ENCODE measurements at regions not wholly inside any gene's neighbourhood (a gene's known extent, or its start where the extent isn't known, plus 50 kb on each side); places are given as distances from the start of the nearest gene placed in this dataset.
"Not testable (repeated sequence)": the region's sequence is repeated elsewhere in the genome, so short reads cannot be mapped to it uniquely, and the experiment has no call there.

DNA sequence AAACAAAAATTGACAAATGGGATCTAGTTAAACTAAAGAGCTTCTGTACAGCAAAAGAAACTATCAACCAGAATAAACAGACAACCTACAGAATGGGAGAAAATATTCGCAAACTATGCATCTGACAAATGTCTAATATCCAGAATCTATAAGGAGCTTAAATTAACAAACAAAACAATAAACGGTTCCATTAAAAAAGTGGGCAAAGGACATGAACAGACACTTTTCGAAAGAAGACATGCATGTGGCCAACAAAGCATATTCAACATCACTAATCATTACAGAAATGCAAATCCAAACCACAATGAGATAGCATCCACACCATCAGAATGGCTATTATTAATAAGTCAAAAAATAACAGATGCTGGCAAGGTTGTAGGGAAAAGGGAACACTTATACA is 50.5 kb upstream of the MED13L start:
- DNase-seq, result not testable (repeated sequence)

DNA sequence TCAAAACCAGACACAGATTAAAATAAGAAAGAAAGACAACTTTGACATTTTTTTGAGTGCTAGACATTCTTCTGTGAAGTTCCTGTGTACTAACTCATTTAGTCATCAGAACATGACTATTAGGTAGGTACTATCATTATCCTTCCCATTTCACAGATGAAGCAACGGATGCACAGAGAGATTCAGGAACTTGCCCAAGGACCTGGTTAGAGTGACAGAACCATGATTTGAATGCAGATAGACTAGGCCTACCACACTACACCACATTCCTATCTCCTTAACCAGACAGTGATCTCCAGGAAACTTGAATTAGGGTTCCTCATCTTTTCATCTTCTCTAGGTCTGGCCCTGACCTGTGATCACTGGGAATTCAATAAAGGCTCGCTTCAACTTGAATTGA is 54.4 kb upstream of the MED13L start:
- no peak for DNase-seq

DNA sequence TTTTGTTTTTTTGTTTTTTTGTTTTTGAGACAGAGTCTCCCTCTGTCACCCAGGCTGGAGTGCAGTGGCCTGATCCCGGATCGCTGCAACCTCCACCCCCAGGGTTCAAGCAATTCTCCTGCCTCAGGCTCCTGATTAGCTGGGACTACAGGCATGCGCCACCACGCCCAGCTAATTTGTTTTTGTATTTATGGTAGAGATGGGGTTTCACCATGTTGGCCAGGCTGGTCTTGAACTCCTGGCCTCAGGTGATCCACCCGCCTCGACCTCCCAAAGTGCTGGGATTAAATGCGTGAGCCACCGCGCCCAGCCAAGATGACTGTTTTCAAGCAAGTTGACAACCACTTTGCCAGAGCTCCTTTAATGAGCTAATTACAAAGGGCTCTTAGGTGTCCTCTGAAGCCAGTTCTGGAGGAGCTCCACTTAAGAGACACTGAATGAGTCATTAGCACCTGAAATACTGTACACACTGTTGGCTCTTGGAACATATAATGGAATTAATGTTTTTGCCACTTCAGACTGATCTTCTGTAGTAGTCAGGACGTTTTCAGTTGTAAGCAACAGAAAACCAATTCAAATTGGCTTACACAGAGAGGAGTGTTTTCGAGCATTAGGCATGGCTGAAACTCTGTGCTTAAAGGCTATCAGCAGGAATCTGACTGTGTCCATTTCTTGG is 55.4 kb upstream of the MED13L start:
- DNase-seq, result peak; percentile 15

DNA sequence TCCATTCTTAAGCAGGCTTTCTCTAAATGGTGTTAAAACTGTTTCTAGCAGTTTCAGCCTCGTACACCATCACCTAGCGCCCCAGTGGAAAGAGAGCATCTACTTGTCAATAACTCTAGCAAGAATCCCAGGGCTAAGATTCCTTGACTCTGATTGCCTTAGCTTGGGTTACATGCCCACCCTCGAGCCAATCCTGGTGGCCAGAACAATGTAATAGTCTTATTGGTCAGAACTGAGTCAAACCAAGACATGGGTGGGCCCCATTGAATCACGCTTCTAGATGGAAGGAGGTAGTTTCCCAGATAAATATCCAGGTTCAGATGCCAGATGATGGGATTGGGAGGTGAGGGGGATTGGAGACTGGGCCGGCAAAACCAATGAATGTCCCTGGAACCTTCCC is 55.9 kb upstream of the MED13L start:
- no peak for DNase-seq

DNA sequence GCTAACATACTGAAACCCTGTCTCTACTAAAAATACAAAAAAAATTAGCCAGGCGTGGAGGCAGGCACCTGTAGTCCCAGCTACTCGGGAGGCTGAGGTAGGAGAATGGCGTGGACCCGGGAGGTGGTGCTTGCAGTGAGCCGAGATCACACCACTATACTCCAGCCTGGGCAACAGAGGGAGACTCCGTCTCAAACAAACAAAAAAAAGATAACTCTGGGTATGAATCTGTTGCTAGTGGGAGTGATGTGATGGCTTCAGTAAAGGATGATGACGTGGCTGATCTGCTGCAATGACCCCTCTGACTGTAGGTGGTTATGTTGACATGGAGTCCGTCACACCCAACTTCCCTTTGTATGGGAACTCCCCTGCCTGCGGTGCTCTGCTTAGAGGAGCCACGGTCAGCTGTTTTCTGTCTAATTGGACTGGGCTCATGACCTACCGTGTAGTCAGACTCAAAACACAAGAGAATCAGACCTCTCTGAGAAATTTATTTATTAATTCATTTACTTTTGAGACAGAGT is 59.1 kb upstream of the MED13L start:
- no peak for DNase-seq

DNA sequence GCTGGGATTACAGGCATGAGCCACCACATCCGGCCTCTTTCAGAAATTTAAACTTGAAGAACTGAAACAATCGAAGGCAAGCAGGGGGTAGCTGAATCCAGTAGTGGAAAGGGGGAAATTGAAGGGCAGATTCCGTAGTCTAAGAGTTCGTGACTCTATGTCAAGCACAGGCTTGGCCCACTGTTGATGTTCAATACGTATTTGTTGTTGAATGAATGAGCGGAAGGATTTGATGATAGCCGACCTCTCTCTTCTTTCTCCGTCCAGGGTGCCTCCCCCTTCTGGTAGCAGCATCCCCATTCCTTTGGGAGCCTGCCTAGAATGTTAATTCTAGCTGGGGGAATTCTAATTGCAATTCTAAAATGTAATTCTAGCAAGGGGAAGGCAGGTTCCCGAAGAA is 59.8 kb upstream of the MED13L start:
- no peak for DNase-seq

DNA sequence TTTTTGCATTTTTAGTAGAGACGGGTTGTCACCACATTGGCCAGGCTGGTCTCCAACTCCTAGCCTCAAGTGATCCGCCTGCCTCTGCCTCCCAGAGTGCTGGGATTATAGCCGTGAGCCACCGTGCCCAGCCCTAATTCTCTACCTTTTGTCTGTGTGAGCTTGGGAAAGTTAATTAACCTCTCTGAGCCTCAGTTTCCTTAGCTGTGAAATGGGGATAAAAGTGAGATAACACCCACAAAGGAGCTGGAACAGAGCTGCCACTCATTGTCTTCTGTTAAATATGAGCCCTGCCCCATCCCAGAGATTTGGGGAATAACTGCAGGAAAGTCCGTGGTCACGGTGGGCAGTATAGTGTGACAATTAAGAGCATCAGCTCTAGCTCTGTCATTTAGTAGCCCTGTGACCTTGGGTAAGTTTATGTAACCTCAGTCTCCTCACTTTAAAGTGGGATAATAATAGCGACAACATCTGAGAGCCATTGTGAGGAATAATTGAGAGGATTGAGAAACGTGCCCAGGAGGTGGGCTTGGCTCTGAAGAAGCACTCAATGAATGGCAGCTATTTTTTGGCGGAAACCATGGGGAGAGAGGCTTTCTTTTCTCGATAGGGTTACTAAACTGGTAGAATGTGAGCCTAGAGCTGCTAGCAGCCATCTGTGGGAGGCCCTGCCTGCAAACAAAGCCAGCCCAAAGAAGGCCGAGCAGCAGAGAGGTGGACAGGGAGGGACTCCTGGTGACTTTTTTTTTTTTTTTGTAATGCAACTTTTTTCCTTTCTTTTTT is 60.8 kb upstream of the MED13L start:
- DNase-seq, result no peak

DNA sequence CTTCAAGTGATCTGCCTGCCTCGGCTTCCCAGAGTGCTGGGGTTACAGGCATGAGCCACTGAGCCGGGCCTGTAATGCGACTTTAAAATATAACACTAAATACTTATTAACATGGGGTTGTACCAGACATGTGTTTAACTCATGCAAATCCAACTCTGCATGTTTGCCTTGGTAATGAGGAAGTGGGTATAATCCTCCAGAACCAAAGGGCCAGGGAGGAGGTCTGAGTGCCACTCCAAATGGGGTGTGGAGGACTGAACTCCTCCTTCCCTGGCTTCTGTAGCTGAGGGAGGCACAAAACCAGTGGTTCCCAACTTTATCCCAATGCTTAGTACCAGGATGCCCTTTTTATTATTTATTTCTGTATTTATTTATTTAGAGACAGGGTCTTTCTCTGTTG is 61.6 kb upstream of the MED13L start:
- DNase-seq, result no peak

DNA sequence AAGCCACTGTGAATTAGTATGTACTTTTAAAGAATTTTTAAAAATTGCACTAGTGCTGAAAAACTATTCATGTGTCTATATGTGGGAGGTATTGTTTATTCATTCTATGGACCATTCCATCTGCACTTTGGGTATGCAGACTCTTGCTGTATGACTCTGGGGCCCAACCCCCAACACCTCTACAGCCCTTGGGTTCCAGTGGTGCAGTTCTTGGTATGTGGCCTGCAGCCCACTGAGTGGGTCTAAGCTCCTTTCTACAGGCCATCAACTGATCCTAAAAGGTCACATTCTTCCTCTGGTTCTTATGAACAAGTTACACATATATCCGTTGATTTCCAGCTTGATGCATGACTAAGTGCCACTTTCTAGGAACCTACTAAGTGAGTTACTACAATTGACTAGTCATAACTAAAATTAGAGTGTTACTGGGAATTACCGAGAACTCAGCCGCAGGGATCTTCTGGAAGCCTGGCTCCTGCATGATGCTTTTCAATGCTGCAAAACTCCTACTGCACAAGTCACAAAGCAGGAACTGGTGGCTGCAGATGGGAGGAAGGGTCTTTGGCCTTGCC is 62.4 kb upstream of the MED13L start:
- DNase-seq, result no peak

DNA sequence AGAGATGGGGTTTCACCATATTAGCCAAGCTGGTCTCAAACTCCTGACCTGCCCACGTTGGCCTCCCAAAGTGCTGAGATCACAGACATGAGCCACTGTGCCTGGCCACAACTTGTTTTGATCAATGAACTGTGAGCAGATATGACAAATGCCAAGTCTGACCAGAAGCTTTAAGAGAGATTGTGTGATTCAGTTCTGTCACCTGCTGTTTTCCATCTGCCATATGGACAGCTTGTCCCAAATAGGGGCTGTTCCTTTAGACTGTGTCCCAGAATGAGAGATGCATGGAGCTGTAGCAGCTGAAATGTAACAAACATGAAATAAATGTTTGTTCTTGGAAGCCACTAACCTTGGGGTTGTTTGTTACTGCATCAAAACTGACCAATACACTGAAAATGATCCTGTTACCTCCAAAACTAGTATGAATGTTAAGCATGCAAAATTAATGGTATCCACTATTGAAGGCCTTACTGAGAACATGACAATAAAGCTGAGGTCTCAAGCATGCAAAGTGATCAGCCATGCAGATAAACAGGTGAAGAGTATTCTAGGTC is 65.9 kb upstream of the MED13L start:
- no peak for DNase-seq

DNA sequence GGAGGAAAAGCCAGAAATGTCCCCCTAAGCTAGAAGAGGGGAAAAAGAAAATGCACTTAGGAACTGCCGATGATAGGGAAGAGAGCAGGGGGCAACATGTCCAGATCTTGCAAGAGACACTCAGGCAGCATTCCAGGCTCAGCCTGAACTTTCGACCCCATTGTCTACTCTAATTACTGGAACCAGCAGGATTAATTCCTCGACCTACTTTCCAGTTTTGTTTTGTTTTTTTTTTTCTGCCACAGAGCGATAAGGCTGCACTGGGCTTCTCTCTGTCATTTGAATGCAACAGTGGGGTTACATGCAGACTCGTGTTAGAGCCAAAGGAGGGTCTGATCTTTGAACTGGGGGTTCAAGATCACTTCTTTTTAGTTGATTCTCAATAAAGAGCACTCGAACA is 68.7 kb upstream of the MED13L start:
- DNase-seq, result no peak

DNA sequence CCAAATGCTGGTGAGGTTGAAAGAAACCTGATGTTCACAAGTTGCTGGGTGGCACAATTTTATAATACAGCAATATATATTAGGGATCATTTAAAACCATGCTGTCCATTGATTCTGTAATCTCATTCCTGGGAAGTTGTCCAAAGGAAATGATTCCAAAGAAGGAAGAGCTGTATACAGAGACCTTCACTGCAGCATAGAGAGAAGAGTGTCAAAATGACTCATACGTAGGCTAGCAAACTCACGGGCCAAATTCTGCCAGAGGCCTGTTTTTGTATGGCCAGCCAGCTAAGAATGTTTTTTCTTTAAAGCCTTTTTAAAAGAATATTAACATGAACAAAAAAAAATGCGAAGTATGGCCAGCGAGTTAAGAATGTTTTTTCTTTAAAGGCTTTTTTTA is 69.2 kb upstream of the MED13L start:
- no peak for DNase-seq

DNA sequence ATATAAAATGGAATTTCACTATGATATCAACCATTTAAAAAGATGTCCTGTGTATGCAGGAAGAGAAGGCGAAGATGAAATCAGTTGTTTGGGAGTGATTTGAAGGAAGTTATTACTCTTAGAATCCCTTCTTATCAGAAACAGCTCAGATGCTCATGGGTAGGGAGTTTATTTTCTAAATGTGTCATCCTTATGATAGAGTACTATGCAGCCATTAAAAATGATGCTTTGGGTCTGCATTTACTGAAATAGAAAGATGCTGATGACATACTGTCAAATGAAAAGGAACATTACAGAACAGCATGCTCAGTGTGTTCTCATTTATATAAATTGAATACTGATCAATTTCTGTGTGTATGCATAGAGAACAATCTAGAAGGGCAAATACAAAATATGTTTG is 69.8 kb upstream of the MED13L start:
- no peak for DNase-seq

DNA sequence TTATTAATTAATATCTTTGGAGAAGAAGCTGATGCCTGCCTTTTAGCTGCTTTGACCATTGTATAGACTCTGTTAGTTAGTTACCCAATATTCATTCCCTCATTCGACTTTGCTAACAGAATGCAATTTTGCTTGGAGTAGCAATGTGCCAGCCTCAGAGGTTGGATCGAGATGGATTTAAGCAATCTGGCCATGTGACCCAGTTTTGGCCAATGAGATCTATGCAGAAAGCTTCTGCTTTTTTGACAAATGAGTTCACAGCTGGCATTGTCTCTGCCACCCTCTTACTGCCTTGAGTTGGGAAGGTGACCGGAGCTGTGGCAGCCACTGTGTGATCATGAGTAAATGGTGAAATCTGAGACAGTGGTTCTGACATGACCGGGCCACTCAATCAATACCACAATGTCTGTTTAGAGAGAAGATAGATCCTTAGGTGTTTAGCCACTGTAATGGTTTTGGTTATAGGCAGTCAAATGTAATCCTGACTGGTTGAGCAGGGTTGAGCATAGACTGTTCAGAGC is 74.9 kb upstream of the MED13L start:
- DNase-seq, result no peak

DNA sequence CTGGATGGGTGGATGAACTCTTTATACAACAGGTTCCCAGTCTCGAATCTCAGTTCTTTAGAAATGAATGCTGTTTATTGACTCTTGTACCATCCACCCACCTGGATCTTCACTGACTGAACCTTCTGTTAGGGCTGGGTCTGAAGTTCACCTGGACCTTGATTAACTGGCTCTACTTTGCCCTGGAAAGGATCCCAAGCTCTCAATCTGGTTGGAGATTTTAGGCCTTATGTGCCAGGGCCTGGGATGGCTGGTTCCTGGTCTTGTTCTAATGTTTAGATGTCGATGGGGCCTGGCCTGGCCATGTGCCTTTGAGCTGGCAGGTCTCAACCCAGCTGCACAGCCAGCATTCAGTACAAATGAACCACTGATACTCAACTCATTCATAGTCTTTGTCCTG is 76.5 kb upstream of the MED13L start:
- DNase-seq, result no peak

DNA sequence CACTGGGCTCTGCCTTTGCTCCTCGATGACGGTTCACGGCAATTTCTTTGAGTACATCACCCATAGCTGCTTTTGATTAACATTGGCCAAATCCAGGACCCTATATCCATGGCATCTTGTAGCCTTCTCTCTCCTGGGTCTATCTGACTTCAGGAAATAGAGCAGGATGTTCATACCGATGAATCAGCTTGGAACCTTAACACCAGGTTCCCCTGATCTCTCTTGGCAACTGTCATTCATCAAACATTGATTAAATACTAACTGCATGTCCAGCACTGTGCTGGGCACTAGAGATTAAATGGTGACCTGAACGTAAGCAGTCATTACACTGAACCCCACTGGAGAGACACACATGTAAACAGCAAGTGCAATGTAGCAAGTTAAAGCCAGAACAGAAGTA is 77.0 kb upstream of the MED13L start:
- DNase-seq, result no peak

DNA sequence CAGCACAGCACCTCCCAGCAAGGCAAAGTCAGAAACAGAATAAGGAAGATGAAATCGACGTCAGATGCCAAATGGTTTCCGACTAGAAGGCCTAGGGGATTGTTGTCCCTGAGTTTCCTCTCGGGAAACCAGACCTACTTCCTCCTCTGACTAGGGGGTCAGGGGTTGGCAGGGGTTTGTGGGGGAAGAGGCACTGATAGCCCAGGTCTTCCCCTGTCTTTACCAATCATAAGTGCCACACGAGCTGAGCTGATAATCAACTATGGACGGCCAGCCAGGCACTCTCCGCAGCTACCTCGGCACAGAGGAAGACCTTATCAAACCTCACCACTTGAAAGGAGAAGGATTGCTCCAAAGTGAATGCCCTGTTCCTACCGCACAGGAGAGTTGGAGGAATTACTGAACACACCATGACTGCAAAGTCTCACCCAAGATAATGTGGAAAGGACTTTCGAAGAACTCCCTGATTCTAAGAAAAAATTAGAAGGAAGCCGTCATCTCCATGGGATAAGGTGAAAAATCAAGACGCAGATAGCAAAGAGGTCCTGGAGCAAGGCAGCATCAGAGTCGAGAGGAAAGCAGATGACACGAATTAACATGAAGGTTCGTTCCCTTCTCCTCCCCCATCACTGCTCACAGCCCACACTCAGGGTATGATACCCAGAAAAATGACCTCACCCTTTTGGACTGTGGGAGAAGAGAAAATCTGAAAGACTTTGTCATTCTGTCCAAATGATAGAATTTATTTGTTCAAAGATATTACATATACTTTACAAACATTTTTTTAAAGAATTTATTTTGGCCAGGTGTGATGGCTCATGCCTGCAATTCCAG is 77.7 kb upstream of the MED13L start:
- DNase-seq, result no peak

DNA sequence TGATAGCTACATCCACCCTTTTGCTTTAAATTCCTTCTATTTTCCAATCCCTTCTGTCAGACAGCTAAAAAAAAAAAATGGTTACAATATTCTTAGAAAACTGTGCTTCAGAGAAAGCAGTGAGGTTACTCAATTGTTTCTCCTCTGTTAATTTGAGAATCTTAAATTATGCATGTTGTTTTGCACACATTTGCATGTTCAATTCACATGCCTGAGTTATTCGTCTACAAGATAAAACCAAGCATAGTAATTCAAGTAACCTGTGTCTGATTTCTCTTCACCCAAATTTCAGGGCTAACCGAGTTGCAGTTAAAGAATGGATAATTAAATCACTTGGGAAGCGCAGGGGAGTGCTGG is 81.0 kb upstream of the MED13L start:
- no peak for DNase-seq

DNA sequence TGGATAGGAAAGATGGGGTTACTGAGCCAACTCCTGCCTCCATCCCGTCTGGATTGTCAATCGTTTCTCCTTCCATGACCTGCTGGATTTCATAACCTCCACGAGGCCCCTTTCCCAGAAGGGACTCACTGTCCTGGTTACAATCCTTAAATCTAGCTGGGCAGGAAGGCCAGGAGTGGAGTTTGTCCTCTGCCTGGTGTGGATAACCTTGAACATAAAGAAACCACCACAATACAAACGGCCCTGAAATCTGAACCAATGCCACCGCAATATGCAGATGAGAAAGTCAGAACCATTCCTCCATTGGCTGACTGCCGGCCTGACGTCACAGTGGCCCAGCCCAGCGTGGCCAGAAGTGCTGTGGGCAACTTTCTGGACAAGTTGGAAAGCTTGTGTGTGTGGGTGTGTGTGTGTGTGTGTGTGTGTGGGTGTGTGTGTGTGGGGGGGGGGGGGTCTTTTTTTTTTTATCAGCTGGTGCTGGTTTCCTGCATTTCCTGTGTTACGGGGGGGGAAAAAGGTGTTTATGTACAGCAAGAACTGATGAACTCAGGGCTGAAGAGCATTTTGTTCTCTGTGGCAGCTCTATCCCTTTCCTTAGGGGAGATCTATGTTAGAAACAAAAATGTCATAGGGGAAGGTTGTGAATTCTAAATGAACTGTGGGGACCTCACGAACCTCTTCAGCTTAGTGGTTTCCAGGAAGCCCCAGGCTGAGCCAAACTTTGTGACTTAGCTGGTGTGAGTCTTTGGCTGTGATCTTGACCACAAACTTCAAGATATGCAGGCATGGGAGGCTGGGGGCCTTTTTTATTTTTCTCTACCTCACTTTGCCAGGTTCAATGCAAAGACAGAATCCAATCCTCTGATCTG is 81.6 kb upstream of the MED13L start:
- DNase-seq, result peak; percentile 93

DNA sequence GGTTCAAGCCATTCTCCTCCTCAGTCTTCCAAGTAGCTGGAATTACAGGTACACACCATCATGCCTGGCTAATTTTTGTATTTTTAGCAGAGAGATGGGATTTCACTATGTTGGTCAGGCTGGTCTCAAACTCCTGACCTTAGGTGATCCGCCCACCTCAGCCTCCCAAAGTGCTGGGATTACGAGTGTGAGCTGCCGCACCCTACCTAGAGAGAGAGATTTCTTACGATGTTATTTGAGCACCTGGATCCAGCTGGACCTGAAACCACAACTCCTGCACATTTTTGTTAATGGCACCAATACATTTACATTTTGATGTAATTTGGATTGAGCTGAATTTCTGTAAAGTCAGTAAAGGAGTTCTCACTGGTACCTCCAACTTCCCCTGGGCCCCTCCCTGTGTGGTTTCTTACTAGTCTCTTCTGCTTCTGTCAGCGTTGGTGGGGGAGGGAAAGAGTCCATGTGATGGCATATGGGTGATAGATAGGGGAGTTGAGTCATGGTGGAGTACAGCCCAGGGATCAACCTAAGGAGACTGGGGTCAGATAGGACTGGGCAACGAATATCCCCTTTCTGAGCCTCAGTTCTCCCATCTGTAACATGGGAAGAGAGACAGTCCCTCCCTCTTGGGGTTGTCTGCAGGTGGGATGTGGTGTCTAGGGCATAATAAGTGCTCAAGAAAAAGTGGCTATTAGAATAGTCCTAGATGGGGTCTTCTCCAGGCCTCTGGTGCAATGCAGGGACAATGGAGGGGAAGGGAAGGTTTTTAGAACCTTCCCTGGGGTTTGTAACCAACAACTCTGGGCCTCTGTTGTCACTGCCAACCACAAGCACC is 83.3 kb upstream of the MED13L start:
- no peak for DNase-seq

All from NCI-H774 (cell line).